Activated CD4-positive, alpha-beta T cell treated with anti-CD3 and anti-CD28 coated beads, Interleukin-2, amount 50 U/mL, for 1 hour (primary cell): ENCODE measurements at regions not wholly inside any gene's neighbourhood (a gene's known extent, or its start where the extent isn't known, plus 50 kb on each side); places are given as distances from the start of the nearest gene placed in this dataset.
A peak's percentile ranks its signal among the peaks of the same experiment; 100 is the strongest.

Experiments used
- DNase-seq: peaks from one replicate; pipeline ENCODE4 v3.0.0-alpha.2; 2020

GRCh38 chr4:54359919-54360650 lies 131.0 kb downstream of the PDGFRA start:
- no peak for DNase-seq

GRCh38 chr4:54363037-54363436 lies 133.9 kb downstream of the PDGFRA start:
- no peak for DNase-seq

GRCh38 chr4:54365691-54366090 lies 136.6 kb downstream of the PDGFRA start:
- DNase-seq = no peak

- no peak for DNase-seq
These were observed 138.0 kb downstream of the PDGFRA start for GRCh38 chr4:54367059-54367458.

GRCh38 chr4:54368281-54369265 lies 139.5 kb downstream of the PDGFRA start:
- DNase-seq = no peak

GRCh38 chr4:54371173-54371572 lies 142.1 kb downstream of the PDGFRA start:
- DNase-seq = no peak

GRCh38 chr4:54372951-54373350 lies 143.9 kb downstream of the PDGFRA start:
- no peak for DNase-seq

- DNase-seq = no peak
These were observed 144.7 kb downstream of the PDGFRA start for GRCh38 chr4:54373718-54374210.

- DNase-seq = no peak
These were observed 149.4 kb downstream of the PDGFRA start for GRCh38 chr4:54378461-54378860.

GRCh38 chr4:54384152-54384551 lies 155.1 kb downstream of the PDGFRA start:
- no peak for DNase-seq

- peak; percentile 0 for DNase-seq
These were observed 155.5 kb downstream of the PDGFRA start for GRCh38 chr4:54384563-54384962.

GRCh38 chr4:54386042-54386669 lies 157.1 kb downstream of the PDGFRA start:
- DNase-seq = no peak

- no peak for DNase-seq
These were observed 157.6 kb downstream of the PDGFRA start for GRCh38 chr4:54386693-54387092.

- DNase-seq = no peak
These were observed 161.6 kb downstream of the PDGFRA start for GRCh38 chr4:54390670-54391069.

- no peak for DNase-seq
These were observed 162.0 kb downstream of the PDGFRA start for GRCh38 chr4:54391104-54391503.

GRCh38 chr4:54392479-54392878 lies 163.4 kb downstream of the PDGFRA start:
- no peak for DNase-seq

- no peak for DNase-seq
These were observed 164.2 kb downstream of the PDGFRA start for GRCh38 chr4:54393243-54393642.

- DNase-seq = no peak
These were observed 166.0 kb downstream of the PDGFRA start for GRCh38 chr4:54395013-54395527.

- no peak for DNase-seq
These were observed 171.1 kb downstream of the PDGFRA start for GRCh38 chr4:54400188-54400587.

- no peak for DNase-seq
These were observed 171.7 kb downstream of the PDGFRA start for GRCh38 chr4:54400802-54401201.

GRCh38 chr4:54402880-54403480 lies 173.9 kb downstream of the PDGFRA start:
- DNase-seq = no peak

GRCh38 chr4:54403700-54404453 lies 174.8 kb downstream of the PDGFRA start:
- no peak for DNase-seq
